PC-3 (cell line): ENCODE measurements at regions not wholly inside any gene's neighbourhood (a gene's known extent, or its start where the extent isn't known, plus 50 kb on each side); places are given as distances from the start of the nearest gene placed in this dataset.

Experiments
- ATAC-seq: fragments of 200-7000 bp; cut with Tn5 transposase; 2 replicates; pipeline ENCODE4 v1.9.1; 2020; ENCODE audit warnings: mild to moderate bottlenecking, moderate library complexity
- BruUV-seq: library from RNA; stranded (reverse); fragments of 400-500 nt; replicated peaks from 2 replicates; lab custom pipeline; 2021; lab: Mats Ljungman, UMichigan
- CTCF ChIA-PET: fragments of 300-600 bp; sonication (Branson Sonifier 250); formaldehyde crosslinking; loops from one replicate; lab custom pipeline; 2022; ENCODE audit warnings: antibody characterized with exemption; lab: Charles Lee
- POLR2A ChIA-PET: fragments of 300-600 bp; sonication (Branson Sonifier 250); formaldehyde crosslinking; loops from one replicate; lab custom pipeline; 2022; ENCODE audit warnings: antibody characterized with exemption; ENCODE audit not compliant: unreplicated experiment; lab: Charles Lee
- DNase-seq: peaks from one replicate; pipeline ENCODE4 v3.0.0-alpha.2; 2015
- H2AFZ ChIP-seq: fragments of 300-600 bp; sonication (generic); 2 replicates; pipeline ENCODE4 v1.6.0; 2016; ENCODE audit warnings: antibody characterized with exemption, low read length
- H3F3A ChIP-seq: fragments of 300-600 bp; sonication (generic); one replicate; pipeline ENCODE4 v1.6.0; 2017; ENCODE audit warnings: antibody characterized with exemption, low read length, control low read depth, mild to moderate bottlenecking; ENCODE audit not compliant: unreplicated experiment
- H3K27ac ChIP-seq: fragments of 300-600 bp; sonication (generic); 2 replicates; pipeline ENCODE4 v1.5.1; 2016; ENCODE audit warnings: mild to moderate bottlenecking, low read length
- H3K27me3 ChIP-seq: fragments of 300-600 bp; sonication (generic); 2 replicates; pipeline ENCODE4 v1.6.1; 2016; ENCODE audit warnings: low read length, mixed read lengths
- H3K36me3 ChIP-seq: fragments of 300-600 bp; sonication (generic); 2 replicates; pipeline ENCODE4 v1.6.1; 2016; ENCODE audit warnings: low read depth, mixed run types, low read length, mixed read lengths
- H3K4me1 ChIP-seq: fragments of 300-600 bp; sonication (generic); 2 replicates; pipeline ENCODE4 v1.5.1; 2016; ENCODE audit warnings: low read length; ENCODE audit not compliant: insufficient read depth
- H3K4me2 ChIP-seq: fragments of 300-600 bp; sonication (generic); 2 replicates; pipeline ENCODE4 v1.6.0; 2016; ENCODE audit warnings: low read length
- H3K4me3 ChIP-seq: fragments of 300-600 bp; sonication (generic); 2 replicates; pipeline ENCODE4 v1.5.1; 2016; ENCODE audit warnings: mild to moderate bottlenecking, low read length, mixed read lengths
- H3K79me2 ChIP-seq: fragments of 300-600 bp; sonication (generic); 2 replicates; pipeline ENCODE4 v1.6.1; 2017; ENCODE audit warnings: low read length, mixed read lengths
- H3K9ac ChIP-seq: fragments of 300-600 bp; sonication (generic); 2 replicates; pipeline ENCODE4 v1.6.0; 2016; ENCODE audit warnings: mild to moderate bottlenecking, low read length
- H3K9me2 ChIP-seq: fragments of 300-600 bp; sonication (generic); replicated peaks from 2 replicates; pipeline ENCODE4 v1.6.1; 2016; ENCODE audit warnings: mixed run types, low read length, mixed read lengths
- H3K9me3 ChIP-seq: fragments of 300-600 bp; sonication (generic); 2 replicates; pipeline ENCODE4 v1.6.1; 2016; ENCODE audit warnings: low read length, mixed read lengths
- H4K20me1 ChIP-seq: fragments of 300-600 bp; sonication (generic); 2 replicates; pipeline ENCODE4 v1.6.1; 2016; ENCODE audit warnings: low read length, mixed read lengths
- CTCF ChIP-seq: fragments of 300-600 bp; sonication (generic); conservative IDR thresholded peaks from 2 replicates; pipeline ENCODE4 v1.5.1; 2017; ENCODE audit warnings: antibody characterized with exemption, low read depth, mild to moderate bottlenecking, low read length
- EZH2 ChIP-seq: fragments of 300-600 bp; sonication (generic); IDR thresholded peaks from one replicate; pipeline ENCODE4 v1.6.1; 2017; ENCODE audit warnings: antibody characterized with exemption, mild to moderate bottlenecking, low read length; ENCODE audit not compliant: unreplicated experiment
- EZH2phosphoT487 ChIP-seq: fragments of 300-600 bp; sonication (generic); IDR thresholded peaks from 2 replicates; pipeline ENCODE4 v1.6.1; 2018; ENCODE audit warnings: mild to moderate bottlenecking, antibody characterized with exemption, low read length, borderline replicate concordance
- intact Hi-C: fragments of 100-400 bp; cut with micrococcal nuclease; formaldehyde crosslinking; loops from 2 replicates; pipeline ENCODE4 v1.9.0; 2023

- no TSS peak for BruUV-seq
- no peaks in the 10 kb centered on the region for H3K36me3 ChIP-seq
- H3K4me3 ChIP-seq = no peak overlapping the region
- H2AFZ ChIP-seq = no peak overlapping the region
- H3K9ac ChIP-seq = no peak overlapping the region
- DNase-seq (no peak), ATAC-seq (peak; percentile 68)
- H3K9me2 ChIP-seq = no peaks in the 10 kb centered on the region
- no peaks in the 10 kb centered on the region for H3K79me2 ChIP-seq
- no peaks in the 10 kb centered on the region for H3K9me3 ChIP-seq
- TF ChIP-seq EZH2phosphoT487 = no peak
- TF ChIP-seq EZH2 = no peak
- TF ChIP-seq CTCF = no peak
- no peak overlapping the region for H3K4me2 ChIP-seq
- H3K27me3 ChIP-seq = peaks cover 36% of the 10 kb centered on the region
- CTCF ChIA-PET = no interaction called here
- H3K4me1 ChIP-seq = no peaks in the 10 kb centered on the region
- H3F3A ChIP-seq = no peaks in the 10 kb centered on the region
- intact Hi-C loops = no loop called here
- no peaks in the 10 kb centered on the region for H4K20me1 ChIP-seq
- H3K27ac ChIP-seq = no peak overlapping the region
- POLR2A ChIA-PET = no interaction called here
Measured at GRCh38 chr1:81453367-81453703, 347.4 kb upstream of the ADGRL2 start.

- BruUV-seq = no TSS peak
- H3K4me1 ChIP-seq = no peaks in the 10 kb centered on the region
- no peaks in the 10 kb centered on the region for H3K9me2 ChIP-seq
- no peaks in the 10 kb centered on the region for H3K36me3 ChIP-seq
- no peak overlapping the region for H3K4me3 ChIP-seq
- ATAC-seq (peak; percentile 55), DNase-seq (no peak)
- H3K79me2 ChIP-seq = no peaks in the 10 kb centered on the region
- no peak for TF ChIP-seq EZH2
- H4K20me1 ChIP-seq = no peaks in the 10 kb centered on the region
- no peak overlapping the region for H3K27ac ChIP-seq
- ChIA-PET CTCF (no interaction called here), POLR2A (no interaction called here)
- H3K9me3 ChIP-seq = no peaks in the 10 kb centered on the region
- no peak overlapping the region for H2AFZ ChIP-seq
- intact Hi-C loops = no loop called here
- H3K27me3 ChIP-seq = peaks cover 36% of the 10 kb centered on the region
- no peaks in the 10 kb centered on the region for H3F3A ChIP-seq
- H3K9ac ChIP-seq = no peak overlapping the region
- H3K4me2 ChIP-seq = no peak overlapping the region
Measured at GRCh38 chr1:81452693-81453366, 347.9 kb upstream of the ADGRL2 start.

GRCh38 chr1:81449786-81450185 lies 350.9 kb upstream of the ADGRL2 start:
- H3K36me3 ChIP-seq = no peaks in the 10 kb centered on the region
- no peak overlapping the region for H3K27ac ChIP-seq
- no peak overlapping the region for H3K9ac ChIP-seq
- no peaks in the 10 kb centered on the region for H3K4me1 ChIP-seq
- TF ChIP-seq EZH2 (no peak), CTCF (no peak), EZH2phosphoT487 (no peak)
- ChIA-PET POLR2A (no interaction called here), CTCF (no interaction called here)
- H3K79me2 ChIP-seq = no peaks in the 10 kb centered on the region
- peaks cover 30% of the 10 kb centered on the region for H3K27me3 ChIP-seq
- no peaks in the 10 kb centered on the region for H4K20me1 ChIP-seq
- intact Hi-C loops = no loop called here
- no peak overlapping the region for H3K4me3 ChIP-seq
- no TSS peak for BruUV-seq
- no peaks in the 10 kb centered on the region for H3F3A ChIP-seq
- no peaks in the 10 kb centered on the region for H3K9me3 ChIP-seq
- no peaks in the 10 kb centered on the region for H3K9me2 ChIP-seq
- DNase-seq = no peak
- H2AFZ ChIP-seq = no peak overlapping the region
- no peak overlapping the region for H3K4me2 ChIP-seq
- ATAC-seq = no peak
